Bronchial epithelial cell (primary cell): ENCODE measurements at regions not wholly inside any gene's neighbourhood (a gene's known extent, or its start where the extent isn't known, plus 50 kb on each side); places are given as distances from the start of the nearest gene placed in this dataset.

Source experiments
- DNase-seq: peaks from one replicate; pipeline ENCODE4 v3.0.0-alpha.2; 2010; ENCODE audit warnings: low read depth
- FAIRE-seq: peaks from 2 replicates; lab custom pipeline; 2011; peaks lifted over from hg19 to GRCh38; lab: Jason Lieb, UNC
- H3K27me3 ChIP-seq: 2 replicates; pipeline ENCODE4 v1.5.1; 2011; ENCODE audit warnings: low read length; ENCODE audit not compliant: control insufficient read depth, insufficient read depth
- H3K36me3 ChIP-seq: 2 replicates; pipeline ENCODE4 v1.5.1; 2011; ENCODE audit warnings: low read length; ENCODE audit not compliant: control insufficient read depth, insufficient read depth
- H3K4me3 ChIP-seq: 2 replicates; pipeline ENCODE4 v1.5.1; 2011; ENCODE audit warnings: mild to moderate bottlenecking, low read depth, low read length, control low read depth
- CTCF ChIP-seq: IDR thresholded peaks from 2 replicates; pipeline ENCODE4 v1.5.1; 2011; ENCODE audit warnings: mild to moderate bottlenecking, moderate library complexity, low read length, control low read depth, inconsistent platforms; ENCODE audit not compliant: insufficient read depth, severe bottlenecking

- Histone ChIP-seq H3K36me3 (no peaks in the 10 kb centered on the region), H3K27me3 (no peaks in the 10 kb centered on the region), H3K4me3 (no peak overlapping the region)
- no peak for FAIRE-seq
- no peak for TF ChIP-seq CTCF
- no peak for DNase-seq
These were observed 54.8 kb downstream of the RTP5 start for GRCh38 chr2:241924069-241924908.

- Histone ChIP-seq H3K4me3 (no peak overlapping the region), H3K36me3 (no peaks in the 10 kb centered on the region), H3K27me3 (no peaks in the 10 kb centered on the region)
- FAIRE-seq (no peak), DNase-seq (no peak)
- TF ChIP-seq CTCF, result no peak
These were observed 55.4 kb downstream of the RTP5 start for GRCh38 chr2:241924909-241925250.

GRCh38 chr2:241925277-241925676, 55.7 kb downstream of the RTP5 start:
- no peak for DNase-seq
- no peak for TF ChIP-seq CTCF
- Histone ChIP-seq H3K4me3 (no peak overlapping the region), H3K36me3 (no peaks in the 10 kb centered on the region), H3K27me3 (no peaks in the 10 kb centered on the region)
- FAIRE-seq, result no peak

- no peak overlapping the region for H3K4me3 ChIP-seq
- DNase-seq (no peak), FAIRE-seq (no peak)
- H3K27me3 ChIP-seq, result no peaks in the 10 kb centered on the region
- no peak for TF ChIP-seq CTCF
- H3K36me3 ChIP-seq, result no peaks in the 10 kb centered on the region
These were observed 56.4 kb downstream of the RTP5 start for GRCh38 chr2:241925821-241926441.

- DNase-seq (no peak), FAIRE-seq (no peak)
- Histone ChIP-seq H3K36me3 (no peaks in the 10 kb centered on the region), H3K27me3 (no peaks in the 10 kb centered on the region), H3K4me3 (no peak overlapping the region)
- no peak for TF ChIP-seq CTCF
These were observed 57.2 kb downstream of the RTP5 start for GRCh38 chr2:241926541-241927311.
